A673 (cell line): ENCODE measurements at regions not wholly inside any gene's neighbourhood (a gene's known extent, or its start where the extent isn't known, plus 50 kb on each side); places are given as distances from the start of the nearest gene placed in this dataset.

Source experiments
- BruUV-seq: library from RNA; stranded (reverse); fragments of 400-500 nt; replicated peaks from 2 replicates; lab custom pipeline; 2021; lab: Mats Ljungman, UMichigan
- CTCF ChIA-PET: fragments of 300-600 bp; sonication (Branson Sonifier 250); formaldehyde crosslinking; loops from one replicate; lab custom pipeline; 2022; ENCODE audit warnings: antibody characterized with exemption; lab: Charles Lee
- POLR2A ChIA-PET: fragments of 300-600 bp; sonication (Branson Sonifier 250); formaldehyde crosslinking; loops from one replicate; lab custom pipeline; 2022; ENCODE audit warnings: antibody characterized with exemption; ENCODE audit not compliant: low non-redundant PET; lab: Charles Lee
- DNase-seq: peaks from one replicate; pipeline ENCODE4 v3.0.0-alpha.2; 2015; ENCODE audit warnings: low spot score
- H3K27ac ChIP-seq: fragments of 200-600 bp; sonication (generic); 2 replicates; pipeline ENCODE4 v1.5.1; 2016; ENCODE audit warnings: mixed run types, low read depth, mild to moderate bottlenecking, mixed read lengths, antibody characterized with exemption, low read length; ENCODE audit not compliant: poor library complexity, severe bottlenecking
- H3K27me3 ChIP-seq: fragments of 200-600 bp; sonication (generic); replicated peaks from 2 replicates; pipeline ENCODE4 v1.6.1; 2017; ENCODE audit warnings: mixed run types, low read depth, mild to moderate bottlenecking, mixed read lengths, antibody characterized with exemption, low read length; ENCODE audit not compliant: insufficient read depth, poor library complexity
- H3K36me3 ChIP-seq: fragments of 200-600 bp; sonication (generic); 2 replicates; pipeline ENCODE4 v1.6.1; 2016; ENCODE audit warnings: mixed run types, mild to moderate bottlenecking, mixed read lengths, antibody characterized with exemption, low read length; ENCODE audit not compliant: insufficient read depth, poor library complexity, severe bottlenecking
- H3K4me1 ChIP-seq: fragments of 200-600 bp; sonication (generic); 2 replicates; pipeline ENCODE4 v1.6.1; 2017; ENCODE audit warnings: mixed run types, mild to moderate bottlenecking, mixed read lengths, antibody characterized with exemption, low read length; ENCODE audit not compliant: insufficient read depth, poor library complexity, severe bottlenecking
- H3K4me3 ChIP-seq: fragments of 200-600 bp; sonication (generic); 2 replicates; pipeline ENCODE4 v1.5.1; 2016; ENCODE audit warnings: low read depth, mixed run types, mild to moderate bottlenecking, mixed read lengths, low read length; ENCODE audit not compliant: poor library complexity, severe bottlenecking
- H3K9me3 ChIP-seq: fragments of 200-600 bp; sonication (generic); 2 replicates; pipeline ENCODE4 v1.6.1; 2016; ENCODE audit warnings: mixed run types, low read depth, mild to moderate bottlenecking, mixed read lengths, antibody characterized with exemption, low read length; ENCODE audit not compliant: poor library complexity, severe bottlenecking
- CTCF ChIP-seq: fragments of 300-800, 200-600 bp; sonication (generic); conservative IDR thresholded peaks from 2 replicates; pipeline ENCODE4 v1.5.1; 2017; ENCODE audit warnings: low read depth, mild to moderate bottlenecking, antibody characterized with exemption, low read length, moderate library complexity, mixed read lengths
- EZH2 ChIP-seq: fragments of 200-600 bp; sonication (generic); IDR thresholded peaks from 2 replicates; pipeline ENCODE4 v1.6.1; 2017; ENCODE audit warnings: borderline replicate concordance, low read depth, mild to moderate bottlenecking, mixed read lengths, antibody characterized with exemption, low read length; ENCODE audit not compliant: poor library complexity, severe bottlenecking
- intact Hi-C: fragments of 100-400 bp; cut with micrococcal nuclease; formaldehyde crosslinking; loops from one replicate; pipeline ENCODE4 v1.10.0; 2022; ENCODE audit not compliant: unreplicated experiment

DNA sequence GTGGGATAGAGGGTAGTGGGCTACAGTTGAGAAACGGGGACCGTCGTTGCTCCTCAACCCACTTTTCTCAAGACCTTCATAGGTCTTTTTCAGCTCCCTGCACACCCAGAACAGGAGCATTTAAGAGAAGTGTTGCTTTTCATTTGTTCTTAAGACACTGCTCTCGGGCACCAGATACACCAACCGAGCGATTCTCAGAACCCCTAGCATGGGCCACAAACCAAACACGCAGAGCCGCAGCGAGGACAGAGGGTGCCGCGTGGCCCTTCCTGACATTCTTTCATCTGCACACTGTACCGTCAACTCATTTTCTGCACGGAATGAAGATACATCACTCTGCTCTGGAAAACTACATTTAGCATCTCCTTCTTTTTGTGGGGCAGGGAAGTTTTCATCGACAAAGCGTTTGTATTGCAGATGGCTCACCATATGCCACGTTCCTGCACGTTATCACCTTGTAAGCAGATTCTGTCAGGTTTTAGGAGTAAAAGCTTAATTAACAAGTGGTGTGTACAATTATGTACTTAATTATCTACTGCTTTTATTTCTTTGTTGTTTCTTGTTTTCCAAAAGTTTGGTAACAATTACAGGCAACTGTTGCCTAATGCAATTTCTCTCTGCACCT lies 70.4 kb upstream of the MLN start:
- no peak overlapping the region for H3K4me3 ChIP-seq
- DNase-seq = no peak
- BruUV-seq = no TSS peak
- no peaks in the 10 kb centered on the region for H3K36me3 ChIP-seq
- ChIA-PET CTCF (no interaction called here), POLR2A (no interaction called here)
- H3K27me3 ChIP-seq = no peaks in the 10 kb centered on the region
- H3K4me1 ChIP-seq = no peaks in the 10 kb centered on the region
- no peak for TF ChIP-seq EZH2
- TF ChIP-seq CTCF = no peak
- no peaks in the 10 kb centered on the region for H3K9me3 ChIP-seq
- intact Hi-C loops = no loop called here
- H3K27ac ChIP-seq = no peak overlapping the region

DNA sequence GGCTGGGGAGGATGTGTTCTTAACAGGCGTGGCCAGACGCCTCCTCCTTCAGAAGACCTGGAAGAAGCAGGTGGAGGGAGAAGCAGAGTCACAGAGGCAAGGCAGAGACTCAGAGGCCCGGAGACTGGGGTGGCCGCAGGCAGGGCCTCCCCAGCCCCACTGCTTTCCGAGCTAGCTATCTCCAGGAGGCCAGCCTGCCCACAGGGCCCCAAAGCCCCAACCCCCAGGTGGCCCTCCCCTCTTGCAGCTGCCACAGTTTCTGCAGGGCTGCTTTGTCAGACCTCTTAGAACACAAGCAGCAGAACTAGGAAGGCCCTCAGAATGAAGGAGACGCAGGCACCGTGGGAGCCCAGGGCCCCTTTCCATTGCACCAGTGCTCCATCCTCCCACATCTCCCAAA lies 69.0 kb upstream of the MLN start:
- no peaks in the 10 kb centered on the region for H3K4me1 ChIP-seq
- no peak overlapping the region for H3K4me3 ChIP-seq
- DNase-seq = no peak
- H3K27ac ChIP-seq = no peak overlapping the region
- TF ChIP-seq EZH2 (no peak), CTCF (no peak)
- ChIA-PET CTCF (no interaction called here), POLR2A (no interaction called here)
- BruUV-seq = no TSS peak
- H3K9me3 ChIP-seq = no peaks in the 10 kb centered on the region
- no peaks in the 10 kb centered on the region for H3K36me3 ChIP-seq
- intact Hi-C loops = no loop called here
- no peaks in the 10 kb centered on the region for H3K27me3 ChIP-seq

GRCh38 chr6:33869826-33870423 lies 66.1 kb upstream of the MLN start:
- H3K36me3 ChIP-seq = no peaks in the 10 kb centered on the region
- TF ChIP-seq CTCF = no peak
- TF ChIP-seq EZH2 = no peak
- DNase-seq = no peak
- POLR2A ChIA-PET = no interaction called here
- H3K27me3 ChIP-seq = no peaks in the 10 kb centered on the region
- intact Hi-C loops = no loop called here
- H3K4me1 ChIP-seq = no peaks in the 10 kb centered on the region
- CTCF ChIA-PET = no interaction called here
- no peak overlapping the region for H3K27ac ChIP-seq
- no peak overlapping the region for H3K4me3 ChIP-seq
- no peaks in the 10 kb centered on the region for H3K9me3 ChIP-seq
- no TSS peak for BruUV-seq
